ENCODE measurements at regions not wholly inside any gene's neighbourhood (a gene's known extent, or its start where the extent isn't known, plus 50 kb on each side); places are given as distances from the start of the nearest gene placed in this dataset.

DNA sequence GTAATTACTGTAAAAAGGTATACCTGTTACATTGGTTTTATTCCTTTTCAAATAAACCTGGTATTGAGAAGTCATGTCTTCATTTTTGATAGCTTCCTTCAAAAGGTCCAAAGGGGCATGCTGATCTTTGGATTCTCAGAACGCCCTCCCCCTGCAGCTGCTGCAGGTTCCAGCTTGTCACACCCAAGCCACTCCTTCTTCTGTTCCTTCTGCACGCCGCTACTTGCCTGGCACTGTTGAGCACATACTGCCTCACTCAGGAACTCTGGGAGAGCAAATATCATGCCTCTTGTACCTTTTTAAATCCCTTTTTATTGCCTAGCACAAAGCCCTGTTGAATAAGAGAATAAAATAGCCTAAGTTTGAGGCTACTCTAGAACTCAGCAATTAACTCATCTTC, 136.9 kb downstream of the BARHL2 start:
- no peak overlapping the region for H3K4me3 ChIP-seq (ENCODE audit: control insufficient read depth in 1 of 2, extremely low read depth in 1 of 2, low read length in 1 of 2)
- H3K4me1 ChIP-seq (ENCODE audit: control insufficient read depth in 1 of 2, extremely low read depth in 1 of 2, insufficient read depth in 2 of 2, low read length in 2 of 2): no peaks in the 10 kb centered on the region
- DNase-seq (no peak), ATAC-seq (replicated peaks in 1 of 4) (no peak)
- H3K27ac ChIP-seq (ENCODE audit: low read length): no peak overlapping the region
- H3K36me3 Mint-ChIP-seq: no peaks in the 10 kb centered on the region
- no peak overlapping the region for H3K27ac Mint-ChIP-seq
- H3K27me3 ChIP-seq (replicated peaks in 1 of 2; ENCODE audit: control insufficient read depth in 2 of 2, extremely low read depth in 1 of 2, insufficient read depth in 2 of 2, low read length in 1 of 2): no peaks in the 10 kb centered on the region
- H3K36me3 ChIP-seq (ENCODE audit: control insufficient read depth in 2 of 2, extremely low read depth in 1 of 2, insufficient read depth in 1 of 2, low read length in 1 of 2): no peaks in the 10 kb centered on the region
- H3K9me3 ChIP-seq: no peaks in the 10 kb centered on the region
- 86% methylated on average over 2 of the region's 3 CpGs for WGBS (ENCODE audit: insufficient coverage)
- POLR2A ChIA-PET: no interaction called here
- no peak overlapping the region for H3K4me3 Mint-ChIP-seq
- H3K9me3 Mint-ChIP-seq: no peaks in the 10 kb centered on the region
- no peaks in the 10 kb centered on the region for H3K4me1 Mint-ChIP-seq
- H3K27me3 Mint-ChIP-seq: peaks cover 5 to 7% of the 10 kb centered on the region in 2 donors
- CTCF ChIA-PET: interaction anchor here in 1 of 2 donors (1.9 to 2.0 kb wide), 2 partner anchors 13 to 586 kb away, joined by 5 to 14 read pairs; no protein-coding TSS in a partner anchor

DNA sequence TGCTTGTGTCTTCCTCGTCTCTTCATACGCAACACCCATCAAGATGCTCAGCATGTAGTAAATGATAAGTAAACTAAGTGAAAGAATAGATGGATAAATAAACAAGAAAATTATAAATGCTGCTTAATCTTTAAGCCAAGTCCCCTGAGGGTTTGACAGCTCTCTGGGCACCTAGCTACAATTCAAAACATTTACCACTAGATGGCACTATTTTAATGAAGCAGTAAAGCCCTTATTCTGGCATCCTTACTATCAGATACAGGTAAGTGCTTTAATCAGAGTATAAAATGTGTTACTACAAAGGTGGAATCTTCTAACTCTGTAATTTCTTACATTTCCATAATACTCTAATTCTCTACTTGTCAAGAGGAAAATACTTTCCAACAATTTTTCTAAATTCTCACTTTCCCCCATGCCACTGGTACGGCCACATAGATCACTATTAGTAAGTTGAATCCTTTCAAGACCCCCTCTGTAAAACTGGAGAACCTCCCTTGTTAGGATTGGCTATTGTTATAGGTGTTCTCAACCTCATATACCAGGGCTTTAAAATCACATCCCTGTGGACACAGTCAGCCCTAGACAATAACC, 137.8 kb downstream of the BARHL2 start:
- no peak overlapping the region for H3K27ac Mint-ChIP-seq
- no peaks in the 10 kb centered on the region for H3K36me3 Mint-ChIP-seq
- peak in 2 of 35 experiments; percentile 2 to 49 for DNase-seq
- H3K4me3 Mint-ChIP-seq: no peak overlapping the region
- no peaks in the 10 kb centered on the region for H3K4me1 ChIP-seq (ENCODE audit: control insufficient read depth in 1 of 2, extremely low read depth in 1 of 2, insufficient read depth in 2 of 2, low read length in 2 of 2)
- no peaks in the 10 kb centered on the region for H3K27me3 ChIP-seq (replicated peaks in 1 of 2; ENCODE audit: control insufficient read depth in 2 of 2, extremely low read depth in 1 of 2, insufficient read depth in 2 of 2, low read length in 1 of 2)
- no CpG with 5 or more reads among the region's 3 CpGs for WGBS (ENCODE audit: insufficient coverage)
- H3K27ac ChIP-seq (ENCODE audit: low read length): no peak overlapping the region
- H3K4me3 ChIP-seq (ENCODE audit: control insufficient read depth in 1 of 2, extremely low read depth in 1 of 2, low read length in 1 of 2): no peak overlapping the region
- CTCF ChIA-PET: interaction anchor here (0.5 to 2.0 kb wide), 8 partner anchors 9 to 699 kb away, joined by 3 to 14 read pairs (median 4); no protein-coding TSS in a partner anchor
- no peaks in the 10 kb centered on the region for H3K9me3 ChIP-seq
- no peaks in the 10 kb centered on the region for H3K4me1 Mint-ChIP-seq
- H3K27me3 Mint-ChIP-seq: peaks cover 3 to 12% of the 10 kb centered on the region in 2 donors
- no peaks in the 10 kb centered on the region for H3K9me3 Mint-ChIP-seq
- no peaks in the 10 kb centered on the region for H3K36me3 ChIP-seq (ENCODE audit: control insufficient read depth in 2 of 2, extremely low read depth in 1 of 2, insufficient read depth in 1 of 2, low read length in 1 of 2)
- ATAC-seq (replicated peaks in 1 of 4): peak in 1 of 4 experiments; percentile 37
- POLR2A ChIA-PET: interaction anchor here in 1 of 2 donors (0.6 kb wide), 1 partner anchor 1352 kb away, joined by 6 read pairs; no protein-coding TSS in a partner anchor

DNA sequence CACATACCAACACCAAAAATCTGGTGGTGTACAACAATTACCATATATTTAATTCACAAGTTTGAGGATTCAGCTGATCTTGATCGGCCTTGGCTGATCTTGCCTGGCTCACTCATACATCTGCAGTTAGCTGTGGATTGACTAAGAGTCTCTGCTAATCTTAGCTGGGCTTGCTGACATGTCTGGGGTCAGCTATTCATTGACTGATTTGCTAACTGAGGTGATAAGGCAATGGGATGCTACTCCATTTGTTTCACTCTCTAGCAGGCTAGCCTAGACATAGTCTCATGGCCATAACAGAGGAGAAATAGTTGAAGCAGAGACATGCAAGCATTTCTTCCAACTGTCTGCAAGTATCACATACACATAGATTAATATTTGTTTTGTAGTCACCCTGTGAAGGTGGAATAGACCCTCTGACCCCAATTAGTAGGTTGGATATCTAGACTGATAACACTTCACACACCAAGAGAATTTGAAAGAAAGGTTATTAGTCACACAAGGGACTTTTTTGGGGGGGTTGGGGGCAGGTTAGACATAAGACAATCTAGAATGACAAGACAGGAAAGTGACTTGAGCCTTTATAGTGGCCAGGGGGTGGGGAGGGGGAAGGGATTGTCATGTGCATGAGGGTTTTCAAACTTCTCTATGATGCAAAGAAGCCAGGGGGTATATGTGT, 142.3 kb downstream of the BARHL2 start:
- no peak overlapping the region for H3K4me3 Mint-ChIP-seq

DNA sequence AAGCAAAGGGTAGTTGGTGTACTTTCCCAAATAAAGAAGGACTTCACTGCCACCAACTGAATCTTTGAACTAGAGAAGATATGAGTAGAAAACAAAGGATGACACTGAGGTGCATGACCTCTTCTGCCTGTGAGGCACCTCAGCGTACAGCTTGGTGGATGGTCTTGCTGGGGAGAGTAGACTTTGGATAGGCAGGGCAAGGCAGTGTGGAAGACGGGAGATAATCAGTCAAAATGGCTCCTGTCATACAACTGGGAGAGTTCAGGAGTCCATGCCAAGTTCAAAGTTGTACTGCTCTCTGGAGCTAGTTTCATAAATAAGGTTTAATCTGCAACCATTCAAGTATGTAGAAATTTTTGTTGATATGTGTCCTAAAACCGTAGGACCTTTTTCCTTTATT, 143.4 kb downstream of the BARHL2 start:
- ChIA-PET POLR2A (interaction anchor here (0.6 kb wide), 3 partner anchors 23 to 350 kb away, joined by 3 read pairs; no protein-coding TSS in a partner anchor), CTCF (interaction anchor here (1.0 to 1.2 kb wide), 2 partner anchors 8 to 9 kb away, joined by 3 to 4 read pairs; no protein-coding TSS in a partner anchor)
- no peak for DNase-seq
- 64% methylated on average over 2 of the region's 3 CpGs for WGBS (ENCODE audit: insufficient coverage)
- Mint-ChIP-seq H3K27ac (no peak overlapping the region), H3K4me3 (no peak overlapping the region), H3K27me3 (peaks cover 7 to 25% of the 10 kb centered on the region in 2 donors), H3K9me3 (no peaks in the 10 kb centered on the region), H3K36me3 (no peaks in the 10 kb centered on the region), H3K4me1 (no peaks in the 10 kb centered on the region)
- H3K4me1 ChIP-seq (ENCODE audit: control insufficient read depth in 1 of 2, extremely low read depth in 1 of 2, insufficient read depth in 2 of 2, low read length in 2 of 2): no peaks in the 10 kb centered on the region
- H3K36me3 ChIP-seq (ENCODE audit: control insufficient read depth in 2 of 2, extremely low read depth in 1 of 2, insufficient read depth in 1 of 2, low read length in 1 of 2): no peaks in the 10 kb centered on the region
- H3K27me3 ChIP-seq (replicated peaks in 1 of 2; ENCODE audit: control insufficient read depth in 2 of 2, extremely low read depth in 1 of 2, insufficient read depth in 2 of 2, low read length in 1 of 2): no peaks in the 10 kb centered on the region
- no peak for ATAC-seq (replicated peaks in 1 of 4)
- H3K27ac ChIP-seq (ENCODE audit: low read length): no peak overlapping the region
- no peaks in the 10 kb centered on the region for H3K9me3 ChIP-seq
- no peak overlapping the region for H3K4me3 ChIP-seq (ENCODE audit: control insufficient read depth in 1 of 2, extremely low read depth in 1 of 2, low read length in 1 of 2)

More for the DNA sequence above, 142.3 kb downstream of the BARHL2 start:
- H3K4me3 ChIP-seq (ENCODE audit: control insufficient read depth in 1 of 2, extremely low read depth in 1 of 2, low read length in 1 of 2): no peak overlapping the region
- no peaks in the 10 kb centered on the region for H3K36me3 ChIP-seq (ENCODE audit: control insufficient read depth in 2 of 2, extremely low read depth in 1 of 2, insufficient read depth in 1 of 2, low read length in 1 of 2)
- no peaks in the 10 kb centered on the region for H3K4me1 ChIP-seq (ENCODE audit: control insufficient read depth in 1 of 2, extremely low read depth in 1 of 2, insufficient read depth in 2 of 2, low read length in 2 of 2)
- H3K27me3 Mint-ChIP-seq: peaks cover 7 to 25% of the 10 kb centered on the region in 2 donors
- no peak for ATAC-seq (replicated peaks in 1 of 4)
- no peaks in the 10 kb centered on the region for H3K9me3 Mint-ChIP-seq
- CTCF ChIA-PET: interaction anchor here in 1 of 2 donors (0.6 kb wide), 1 partner anchor 383 kb away, joined by 3 read pairs; no protein-coding TSS in a partner anchor
- 80% methylated on average over 1 of the region's 1 CpG for WGBS (ENCODE audit: insufficient coverage)
- POLR2A ChIA-PET: no interaction called here
- H3K27ac ChIP-seq (ENCODE audit: low read length): no peak overlapping the region
- H3K36me3 Mint-ChIP-seq: no peaks in the 10 kb centered on the region
- no peak for DNase-seq
- no peak overlapping the region for H3K27ac Mint-ChIP-seq
- H3K4me1 Mint-ChIP-seq: no peaks in the 10 kb centered on the region
- H3K27me3 ChIP-seq (replicated peaks in 1 of 2; ENCODE audit: control insufficient read depth in 2 of 2, extremely low read depth in 1 of 2, insufficient read depth in 2 of 2, low read length in 1 of 2): no peaks in the 10 kb centered on the region
- H3K9me3 ChIP-seq: no peaks in the 10 kb centered on the region

DNA sequence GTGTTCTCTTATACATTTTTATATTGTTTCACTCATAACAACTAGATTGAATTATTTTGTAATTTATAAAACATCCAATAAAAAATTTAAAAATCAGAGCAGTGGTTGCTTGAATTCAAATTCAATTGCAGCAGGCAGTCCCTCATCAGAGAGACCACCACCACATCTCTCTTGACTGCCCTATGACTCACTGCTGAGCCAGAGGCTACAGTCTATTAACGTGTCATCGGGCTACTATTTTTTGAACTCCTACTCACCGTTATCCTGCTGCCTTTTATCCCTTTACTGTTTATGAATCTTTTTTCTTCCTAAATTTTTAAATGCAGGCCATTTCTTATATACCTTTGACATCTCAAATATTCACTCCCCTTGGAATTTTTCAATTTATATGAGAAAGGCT, 144.7 kb downstream of the BARHL2 start:
- Histone ChIP-seq H3K27ac (ENCODE audit: low read length) (no peak overlapping the region), H3K27me3 (replicated peaks in 1 of 2; ENCODE audit: control insufficient read depth in 2 of 2, extremely low read depth in 1 of 2, insufficient read depth in 2 of 2, low read length in 1 of 2) (no peaks in the 10 kb centered on the region), H3K9me3 (no peaks in the 10 kb centered on the region), H3K4me3 (ENCODE audit: control insufficient read depth in 1 of 2, extremely low read depth in 1 of 2, low read length in 1 of 2) (no peak overlapping the region), H3K4me1 (ENCODE audit: control insufficient read depth in 1 of 2, extremely low read depth in 1 of 2, insufficient read depth in 2 of 2, low read length in 2 of 2) (no peaks in the 10 kb centered on the region), H3K36me3 (ENCODE audit: control insufficient read depth in 2 of 2, extremely low read depth in 1 of 2, insufficient read depth in 1 of 2, low read length in 1 of 2) (no peaks in the 10 kb centered on the region)
- ATAC-seq (replicated peaks in 1 of 4) (no peak), DNase-seq (no peak)
- Mint-ChIP-seq H3K27ac (no peak overlapping the region), H3K36me3 (no peaks in the 10 kb centered on the region), H3K4me1 (no peaks in the 10 kb centered on the region), H3K9me3 (no peaks in the 10 kb centered on the region), H3K27me3 (peaks cover 7 to 25% of the 10 kb centered on the region in 2 donors), H3K4me3 (no peak overlapping the region)
- POLR2A ChIA-PET: no interaction called here
- WGBS (ENCODE audit: insufficient coverage): no CpG with 5 or more reads among the region's 3 CpGs
- CTCF ChIA-PET: interaction anchor here in 1 of 2 donors (1.2 kb wide), 1 partner anchor 9 kb away, joined by 4 read pairs; no protein-coding TSS in a partner anchor

DNA sequence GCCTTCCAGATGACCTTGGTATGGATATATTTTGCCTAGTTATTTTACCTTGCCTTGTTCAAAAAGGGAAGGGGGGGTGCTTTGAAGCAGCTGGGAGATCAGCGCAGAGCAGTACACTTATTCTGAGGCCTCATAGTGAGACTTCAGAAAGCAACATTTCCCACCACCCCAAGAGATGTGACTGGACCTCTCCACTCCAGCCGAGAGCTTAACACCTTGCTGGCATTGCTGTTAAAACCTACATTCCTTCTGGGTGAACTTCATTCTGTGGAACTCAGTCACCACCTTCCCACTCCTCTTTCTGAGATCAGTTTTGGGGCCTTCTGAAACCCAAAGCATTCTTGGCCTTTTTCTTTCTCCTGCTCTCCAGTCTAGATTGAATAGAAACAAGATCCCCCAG, 148.7 kb downstream of the BARHL2 start:
- no peak overlapping the region for H3K27ac ChIP-seq (ENCODE audit: low read length)
- POLR2A ChIA-PET: no interaction called here

More for the DNA sequence above, 148.7 kb downstream of the BARHL2 start:
- Histone ChIP-seq H3K4me3 (ENCODE audit: control insufficient read depth in 1 of 2, extremely low read depth in 1 of 2, low read length in 1 of 2) (no peak overlapping the region), H3K4me1 (ENCODE audit: control insufficient read depth in 1 of 2, extremely low read depth in 1 of 2, insufficient read depth in 2 of 2, low read length in 2 of 2) (no peaks in the 10 kb centered on the region), H3K9me3 (no peaks in the 10 kb centered on the region), H3K36me3 (ENCODE audit: control insufficient read depth in 2 of 2, extremely low read depth in 1 of 2, insufficient read depth in 1 of 2, low read length in 1 of 2) (no peaks in the 10 kb centered on the region), H3K27me3 (replicated peaks in 1 of 2; ENCODE audit: control insufficient read depth in 2 of 2, extremely low read depth in 1 of 2, insufficient read depth in 2 of 2, low read length in 1 of 2) (no peaks in the 10 kb centered on the region)
- no peak for DNase-seq
- Mint-ChIP-seq H3K27ac (no peak overlapping the region), H3K4me1 (no peaks in the 10 kb centered on the region), H3K4me3 (no peak overlapping the region), H3K27me3 (peaks cover 5 to 16% of the 10 kb centered on the region in 2 donors), H3K36me3 (no peaks in the 10 kb centered on the region), H3K9me3 (no peaks in the 10 kb centered on the region)
- CTCF ChIA-PET: interaction anchor here (0.7 to 1.6 kb wide), 2 partner anchors 10 kb away, joined by 4 to 6 read pairs; no protein-coding TSS in a partner anchor
- no peak for ATAC-seq (replicated peaks in 1 of 4)
- WGBS (ENCODE audit: insufficient coverage): 71% methylated on average over 1 of the region's 2 CpGs

Measured in T-cell (primary cell).